AG10803 (cell line): ENCODE measurements at regions not wholly inside any gene's neighbourhood (a gene's known extent, or its start where the extent isn't known, plus 50 kb on each side); places are given as distances from the start of the nearest gene placed in this dataset.

Experiments
- DNase-seq: peaks from one replicate; pipeline ENCODE4 v3.0.0; 2010; ENCODE audit warnings: low read depth
- H3K4me3 ChIP-seq: 2 replicates; pipeline ENCODE4 v1.5.1; 2011; ENCODE audit warnings: mild to moderate bottlenecking, low read length, control low read depth
- TF ChIP-seq, protein P1 (sequence below): conservative IDR thresholded peaks from 2 replicates; pipeline ENCODE4 v1.5.1; 2011; ENCODE audit warnings: mild to moderate bottlenecking, low read length, control low read depth, inconsistent platforms

DNA sequence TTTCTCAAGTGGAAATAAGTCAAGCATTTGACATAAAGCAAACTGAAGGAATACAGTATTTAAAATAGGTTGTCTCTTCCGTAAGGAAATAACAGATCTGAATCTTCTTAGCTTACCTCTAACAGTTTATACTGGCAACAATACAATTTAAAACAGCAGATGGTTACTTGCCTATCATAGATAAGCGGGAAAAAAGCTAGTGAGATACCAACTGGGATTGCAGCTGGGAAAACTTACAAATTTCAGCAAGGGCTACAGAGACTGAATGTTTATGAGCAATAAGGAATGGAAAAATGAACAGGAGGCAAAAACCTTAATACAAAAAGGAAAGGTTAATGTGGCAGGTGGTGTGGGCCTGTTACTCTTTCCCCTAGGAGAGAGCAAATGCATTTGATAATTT is 220.0 kb downstream of the RASSF9 start:
- DNase-seq = no peak
- TF ChIP-seq, protein P1, sequence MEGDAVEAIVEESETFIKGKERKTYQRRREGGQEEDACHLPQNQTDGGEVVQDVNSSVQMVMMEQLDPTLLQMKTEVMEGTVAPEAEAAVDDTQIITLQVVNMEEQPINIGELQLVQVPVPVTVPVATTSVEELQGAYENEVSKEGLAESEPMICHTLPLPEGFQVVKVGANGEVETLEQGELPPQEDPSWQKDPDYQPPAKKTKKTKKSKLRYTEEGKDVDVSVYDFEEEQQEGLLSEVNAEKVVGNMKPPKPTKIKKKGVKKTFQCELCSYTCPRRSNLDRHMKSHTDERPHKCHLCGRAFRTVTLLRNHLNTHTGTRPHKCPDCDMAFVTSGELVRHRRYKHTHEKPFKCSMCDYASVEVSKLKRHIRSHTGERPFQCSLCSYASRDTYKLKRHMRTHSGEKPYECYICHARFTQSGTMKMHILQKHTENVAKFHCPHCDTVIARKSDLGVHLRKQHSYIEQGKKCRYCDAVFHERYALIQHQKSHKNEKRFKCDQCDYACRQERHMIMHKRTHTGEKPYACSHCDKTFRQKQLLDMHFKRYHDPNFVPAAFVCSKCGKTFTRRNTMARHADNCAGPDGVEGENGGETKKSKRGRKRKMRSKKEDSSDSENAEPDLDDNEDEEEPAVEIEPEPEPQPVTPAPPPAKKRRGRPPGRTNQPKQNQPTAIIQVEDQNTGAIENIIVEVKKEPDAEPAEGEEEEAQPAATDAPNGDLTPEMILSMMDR = no peak
- H3K4me3 ChIP-seq = no peak overlapping the region

DNA sequence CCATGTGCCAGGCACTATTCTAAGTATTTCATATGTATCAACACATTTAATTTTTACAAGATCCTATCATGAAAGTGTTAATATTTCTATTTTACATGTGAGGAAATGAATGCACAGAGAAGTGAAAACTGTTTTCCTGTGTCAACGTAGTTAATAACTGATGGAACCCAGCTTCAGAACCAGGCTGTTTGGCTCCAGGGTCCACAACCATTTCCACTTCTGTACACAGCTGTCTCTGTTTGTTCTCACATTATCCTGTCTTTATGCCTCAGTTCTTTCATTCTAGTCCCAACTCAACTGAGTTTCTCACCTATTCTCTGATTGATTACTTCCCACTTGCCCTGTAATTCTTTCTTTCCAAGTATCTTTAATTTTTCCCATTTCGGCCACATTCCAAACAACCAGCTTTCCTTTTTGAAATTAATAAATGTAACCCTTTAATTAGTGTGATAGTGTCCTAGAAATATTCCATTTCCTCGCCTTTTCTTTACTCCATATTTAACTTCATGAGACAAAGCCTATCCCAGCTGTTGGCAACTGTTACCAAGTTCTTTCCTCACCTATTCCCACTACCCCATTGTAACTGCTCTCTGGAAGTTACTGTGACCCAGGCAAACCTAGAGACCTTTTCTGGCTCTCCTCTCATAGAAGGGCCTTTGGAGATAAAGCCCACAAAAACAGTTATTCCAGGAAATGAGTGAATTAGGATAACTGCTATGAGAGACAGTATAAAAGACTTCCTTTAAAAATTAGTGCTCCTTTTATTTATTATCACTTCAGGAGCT is 218.7 kb downstream of the RASSF9 start:
- H3K4me3 ChIP-seq = no peak overlapping the region
- TF ChIP-seq, protein P1 = no peak
- DNase-seq = no peak

DNA sequence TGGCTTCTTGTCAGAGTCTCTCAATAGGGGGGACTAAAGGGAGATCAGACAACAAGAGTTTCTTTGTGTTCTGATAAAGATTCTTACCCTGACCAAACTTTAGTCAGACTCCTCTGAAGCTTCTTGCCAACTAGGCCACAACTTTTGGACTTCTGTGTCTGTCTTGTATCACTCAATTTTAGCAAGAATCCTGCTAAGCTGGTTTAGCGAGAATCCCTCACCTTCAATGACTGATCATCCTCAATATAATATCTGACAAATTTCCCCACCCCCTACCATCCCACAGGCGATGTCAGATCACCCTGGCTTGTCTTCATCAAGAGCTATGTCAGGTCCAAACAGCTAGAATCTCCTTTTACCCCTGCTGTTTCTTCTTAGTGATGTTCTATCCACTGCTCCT is 215.2 kb downstream of the RASSF9 start:
- H3K4me3 ChIP-seq = no peak overlapping the region
- TF ChIP-seq, protein P1 = no peak
- DNase-seq = no peak

DNA sequence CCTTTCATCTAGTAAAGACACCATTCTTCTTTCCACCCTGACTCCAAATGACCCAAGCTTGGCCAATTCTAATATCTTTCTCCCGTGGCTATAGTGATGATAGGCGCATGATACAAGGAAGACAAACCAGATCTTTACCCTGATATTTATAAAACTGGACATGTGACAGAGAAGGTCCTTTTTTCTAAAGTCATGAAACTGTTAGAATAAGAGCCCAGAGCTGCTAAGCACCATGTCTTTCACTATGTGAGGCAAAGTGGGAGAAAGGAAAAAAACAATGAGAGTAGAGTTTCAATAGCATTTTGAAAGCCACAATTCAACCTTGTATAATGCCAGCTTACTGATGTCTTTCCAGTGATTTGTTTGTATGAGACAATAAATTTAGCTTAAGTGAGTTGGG is 212.4 kb downstream of the RASSF9 start:
- DNase-seq = no peak
- TF ChIP-seq, protein P1 = no peak
- no peak overlapping the region for H3K4me3 ChIP-seq

DNA sequence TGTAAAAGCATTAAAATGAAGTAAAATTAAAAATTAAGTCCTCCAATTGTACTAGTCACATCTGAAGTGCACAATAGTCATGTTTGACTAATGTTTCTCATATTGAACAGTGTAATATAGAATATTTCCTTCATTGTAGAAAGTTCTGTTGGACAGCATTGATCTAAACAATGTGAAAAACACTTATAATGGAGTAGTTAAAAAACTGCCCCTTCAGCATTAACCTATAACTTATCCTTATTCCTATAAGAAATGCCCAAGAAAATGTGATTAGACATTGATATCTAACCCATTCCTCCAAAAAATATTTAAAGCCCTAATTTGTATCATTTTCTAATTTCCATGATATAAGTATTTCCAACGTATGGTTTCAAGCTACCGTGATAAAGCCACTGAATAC is 210.7 kb downstream of the RASSF9 start:
- H3K4me3 ChIP-seq = no peak overlapping the region
- TF ChIP-seq, protein P1 = no peak

DNA sequence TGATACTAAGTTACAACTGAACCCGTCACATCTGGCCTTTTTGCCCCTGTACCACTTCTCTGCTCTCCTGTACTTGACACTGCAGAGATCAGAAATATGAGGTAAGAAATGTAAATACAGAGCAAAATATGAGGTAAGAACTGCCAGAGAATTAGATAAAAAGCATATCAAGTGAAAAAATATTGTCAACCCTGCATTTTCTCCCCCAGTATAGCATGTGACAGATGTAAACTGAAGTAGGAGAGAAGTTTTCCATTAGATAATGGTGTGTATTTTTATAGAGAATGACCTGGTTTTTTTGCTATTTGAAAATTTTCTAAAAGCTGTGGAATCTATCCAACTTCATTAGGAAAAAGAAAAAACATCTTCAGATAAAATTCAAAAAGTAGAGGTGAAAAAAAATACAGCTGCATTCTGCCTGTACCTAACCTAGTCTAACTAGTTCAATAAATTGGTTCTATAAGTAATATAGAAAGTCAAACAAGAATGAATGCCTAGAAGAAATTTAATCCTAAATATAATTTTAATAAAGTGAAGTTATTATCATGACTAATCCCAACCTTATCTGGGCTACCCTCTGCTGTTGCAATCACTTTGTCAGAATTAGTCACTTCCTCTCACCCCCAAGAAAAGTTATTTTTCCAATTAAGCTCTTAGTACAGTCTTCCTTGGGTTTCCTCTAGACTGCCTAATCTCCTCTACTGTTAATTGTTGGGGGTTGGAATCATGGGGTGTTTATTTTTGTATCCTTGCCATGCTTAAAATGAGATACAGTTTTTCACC is 210.0 kb downstream of the RASSF9 start:
- TF ChIP-seq, protein P1 = no peak
- DNase-seq = peak; percentile 64
- no peak overlapping the region for H3K4me3 ChIP-seq

More for the DNA sequence above, 210.7 kb downstream of the RASSF9 start:
- DNase-seq = no peak

DNA sequence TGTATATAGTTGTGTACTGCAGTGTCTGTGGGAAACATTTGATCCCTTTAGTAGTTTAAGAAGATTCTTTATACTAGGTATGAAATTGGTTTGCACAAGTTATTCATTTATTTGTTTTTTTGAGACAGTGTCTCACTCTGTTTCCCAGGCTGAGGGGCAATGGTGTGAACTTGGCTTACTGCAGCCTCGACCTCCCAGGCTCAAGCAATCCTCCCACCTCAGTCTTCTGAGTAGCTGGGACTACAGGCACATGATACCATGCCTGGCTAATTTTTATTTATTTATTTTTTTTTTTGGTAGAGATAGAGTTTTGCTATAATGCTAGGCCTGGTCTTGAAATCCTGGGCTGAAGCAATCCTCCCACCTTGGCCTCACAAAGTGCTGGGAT is 209.4 kb downstream of the RASSF9 start:
- DNase-seq = no peak
- TF ChIP-seq, protein P1 = no peak
- no peak overlapping the region for H3K4me3 ChIP-seq
